ENCODE measurements at regions not wholly inside any gene's neighbourhood (a gene's known extent, or its start where the extent isn't known, plus 50 kb on each side); places are given as distances from the start of the nearest gene placed in this dataset.

- TF ChIP-seq RFX5 (IDR thresholded peaks at IDR 0.05; ENCODE audit: low read depth, low read length), result no peak
- TF ChIP-seq, protein P1, sequence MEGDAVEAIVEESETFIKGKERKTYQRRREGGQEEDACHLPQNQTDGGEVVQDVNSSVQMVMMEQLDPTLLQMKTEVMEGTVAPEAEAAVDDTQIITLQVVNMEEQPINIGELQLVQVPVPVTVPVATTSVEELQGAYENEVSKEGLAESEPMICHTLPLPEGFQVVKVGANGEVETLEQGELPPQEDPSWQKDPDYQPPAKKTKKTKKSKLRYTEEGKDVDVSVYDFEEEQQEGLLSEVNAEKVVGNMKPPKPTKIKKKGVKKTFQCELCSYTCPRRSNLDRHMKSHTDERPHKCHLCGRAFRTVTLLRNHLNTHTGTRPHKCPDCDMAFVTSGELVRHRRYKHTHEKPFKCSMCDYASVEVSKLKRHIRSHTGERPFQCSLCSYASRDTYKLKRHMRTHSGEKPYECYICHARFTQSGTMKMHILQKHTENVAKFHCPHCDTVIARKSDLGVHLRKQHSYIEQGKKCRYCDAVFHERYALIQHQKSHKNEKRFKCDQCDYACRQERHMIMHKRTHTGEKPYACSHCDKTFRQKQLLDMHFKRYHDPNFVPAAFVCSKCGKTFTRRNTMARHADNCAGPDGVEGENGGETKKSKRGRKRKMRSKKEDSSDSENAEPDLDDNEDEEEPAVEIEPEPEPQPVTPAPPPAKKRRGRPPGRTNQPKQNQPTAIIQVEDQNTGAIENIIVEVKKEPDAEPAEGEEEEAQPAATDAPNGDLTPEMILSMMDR (conservative IDR thresholded peaks at IDR 0.05; ENCODE audit: low read depth, low read length), result no peak
- TF ChIP-seq POLR2A (IDR thresholded peaks at IDR 0.05; ENCODE audit: low read depth, low read length), result no peak
Measured at GRCh38 chr13:106129273-106129672, 406.2 kb downstream of the EFNB2 start.

Measured in IMR-90 (cell line).